Right atrium auricular region (tissue), 2 donors: ENCODE measurements at regions not wholly inside any gene's neighbourhood (a gene's known extent, or its start where the extent isn't known, plus 50 kb on each side); places are given as distances from the start of the nearest gene placed in this dataset.

Experiments used
- DNase-seq: peaks from one replicate; pipeline ENCODE4 v3.0.0-alpha.2; 2019; ENCODE audit warnings: low spot score
- H3K27ac ChIP-seq, 2 donors: fragments of 200-600 bp; sonication (generic); 1 replicate in 1 of 2; 2 replicates in 1 of 2; pipeline ENCODE4 v1.5.1; 2016 to 2019
- H3K27me3 ChIP-seq, 2 donors: fragments of 200-600 bp; sonication (generic); one replicate each; pipeline versions ENCODE4 v1.5.1 to v1.6.0; 2017 to 2019
- H3K36me3 ChIP-seq: fragments of 200-600 bp; sonication (generic); one replicate; pipeline ENCODE4 v1.5.1; 2016
- H3K4me1 ChIP-seq, 2 donors: fragments of 200-600 bp; sonication (generic); one replicate each; pipeline versions ENCODE4 v1.5.1 to v1.6.0; 2017 to 2019
- H3K4me3 ChIP-seq, 2 donors: fragments of 200-600 bp; sonication (generic); 1 replicate in 1 of 2; 2 replicates in 1 of 2; pipeline ENCODE4 v1.5.1; 2017 to 2019; ENCODE audit warnings: mild to moderate bottlenecking in 1 of 2, moderate library complexity in 1 of 2
- H3K9me3 ChIP-seq, 2 donors: fragments of 200-600 bp; sonication (generic); one replicate each; pipeline ENCODE4 v1.5.1; 2019
- CTCF ChIP-seq, 2 donors: fragments of 200-600 bp; sonication (generic); IDR thresholded peaks; one replicate each; pipeline ENCODE4 v1.5.1; 2019; ENCODE audit warnings: antibody characterized with exemption in 2 of 2

GRCh38 chr2:60643747-60644146 is 90.3 kb upstream of the BCL11A start:
- Histone ChIP-seq H3K4me1 (no peaks in the 10 kb centered on the region), H3K4me3 (no peak overlapping the region), H3K27ac (no peak overlapping the region), H3K9me3 (no peaks in the 10 kb centered on the region), H3K27me3 (no peaks in the 10 kb centered on the region), H3K36me3 (no peaks in the 10 kb centered on the region)
- no peak for DNase-seq
- TF ChIP-seq CTCF (IDR thresholded peaks at IDR 0.05) = no peak

DNA sequence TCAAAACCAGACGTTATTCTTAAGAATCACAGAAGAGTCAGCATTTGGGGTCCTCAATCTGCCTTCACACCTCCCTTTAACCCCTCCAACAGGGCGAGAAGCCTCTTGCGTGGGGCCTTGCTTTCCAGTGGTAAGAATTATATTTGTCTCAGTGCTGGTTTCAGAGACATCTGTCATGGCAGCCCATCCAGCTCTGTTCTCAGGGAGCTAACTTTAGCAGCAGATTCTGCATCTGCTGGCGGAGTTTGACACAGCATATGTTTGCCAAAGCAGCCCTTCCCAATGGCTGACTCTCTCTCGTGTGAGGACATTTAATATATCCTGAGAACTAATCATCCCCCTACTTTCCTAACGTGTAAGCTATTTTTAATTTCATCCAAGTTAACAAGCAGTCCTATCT is 91.5 kb upstream of the BCL11A start:
- TF ChIP-seq CTCF (IDR thresholded peaks at IDR 0.05) = no peak
- Histone ChIP-seq H3K27me3 (no peaks in the 10 kb centered on the region), H3K36me3 (no peaks in the 10 kb centered on the region), H3K27ac (no peak overlapping the region), H3K9me3 (no peaks in the 10 kb centered on the region), H3K4me3 (no peak overlapping the region), H3K4me1 (no peaks in the 10 kb centered on the region)
- DNase-seq = no peak

DNA sequence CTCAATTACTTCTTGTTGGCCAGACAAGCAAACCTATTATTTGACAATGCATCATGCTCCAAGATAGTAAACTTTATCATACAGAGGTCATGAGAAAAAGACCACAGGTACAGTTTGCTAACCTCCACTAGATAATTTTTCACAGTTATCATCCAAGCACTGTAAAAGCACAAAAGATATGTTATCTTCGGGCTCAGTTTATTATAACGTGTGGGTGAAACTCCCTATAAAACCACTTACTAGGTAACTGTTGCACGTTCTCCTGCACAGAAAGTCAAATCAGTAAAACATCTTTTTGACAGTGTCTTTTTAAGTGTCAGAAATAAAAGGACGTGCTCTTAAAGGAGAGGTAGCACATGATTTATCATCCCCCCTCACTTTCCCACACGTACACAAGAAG is 94.7 kb upstream of the BCL11A start:
- Histone ChIP-seq H3K4me1 (no peaks in the 10 kb centered on the region), H3K4me3 (no peak overlapping the region), H3K27me3 (no peaks in the 10 kb centered on the region), H3K9me3 (no peaks in the 10 kb centered on the region), H3K36me3 (no peaks in the 10 kb centered on the region), H3K27ac (no peak overlapping the region)
- DNase-seq = no peak
- TF ChIP-seq CTCF (IDR thresholded peaks at IDR 0.05) = no peak

- no peak overlapping the region for H3K27ac ChIP-seq
- no peaks in the 10 kb centered on the region for H3K27me3 ChIP-seq
- no peak for TF ChIP-seq CTCF (IDR thresholded peaks at IDR 0.05)
- no peaks in the 10 kb centered on the region for H3K9me3 ChIP-seq
- no peaks in the 10 kb centered on the region for H3K36me3 ChIP-seq
- no peak for DNase-seq
- no peaks in the 10 kb centered on the region for H3K4me1 ChIP-seq
- H3K4me3 ChIP-seq = no peak overlapping the region
These were observed 96.3 kb upstream of the BCL11A start for GRCh38 chr2:60649721-60650120.

GRCh38 chr2:60652832-60653340 is 99.4 kb upstream of the BCL11A start:
- no peaks in the 10 kb centered on the region for H3K27me3 ChIP-seq
- H3K9me3 ChIP-seq = no peaks in the 10 kb centered on the region
- DNase-seq = no peak
- no peaks in the 10 kb centered on the region for H3K36me3 ChIP-seq
- H3K4me3 ChIP-seq = no peak overlapping the region
- no peak overlapping the region for H3K27ac ChIP-seq
- TF ChIP-seq CTCF (IDR thresholded peaks at IDR 0.05) = no peak
- H3K4me1 ChIP-seq = no peaks in the 10 kb centered on the region

GRCh38 chr2:60657673-60658072 is 98.4 kb upstream of the PAPOLG start:
- TF ChIP-seq CTCF (IDR thresholded peaks at IDR 0.05) = no peak
- Histone ChIP-seq H3K4me1 (no peaks in the 10 kb centered on the region), H3K9me3 (no peaks in the 10 kb centered on the region), H3K27ac (no peak overlapping the region), H3K36me3 (no peaks in the 10 kb centered on the region), H3K27me3 (no peaks in the 10 kb centered on the region), H3K4me3 (no peak overlapping the region)
- DNase-seq = no peak
